Bronchial epithelial cell (primary cell): ENCODE measurements at regions not wholly inside any gene's neighbourhood (a gene's known extent, or its start where the extent isn't known, plus 50 kb on each side); places are given as distances from the start of the nearest gene placed in this dataset.

Source experiments
- DNase-seq: peaks from one replicate; pipeline ENCODE4 v3.0.0-alpha.2; 2010; ENCODE audit warnings: low read depth
- FAIRE-seq: peaks from 2 replicates; lab custom pipeline; 2011; peaks lifted over from hg19 to GRCh38; lab: Jason Lieb, UNC
- H3K27me3 ChIP-seq: 2 replicates; pipeline ENCODE4 v1.5.1; 2011; ENCODE audit warnings: low read length; ENCODE audit not compliant: control insufficient read depth, insufficient read depth
- H3K36me3 ChIP-seq: 2 replicates; pipeline ENCODE4 v1.5.1; 2011; ENCODE audit warnings: low read length; ENCODE audit not compliant: control insufficient read depth, insufficient read depth
- H3K4me3 ChIP-seq: 2 replicates; pipeline ENCODE4 v1.5.1; 2011; ENCODE audit warnings: mild to moderate bottlenecking, low read depth, low read length, control low read depth
- TF ChIP-seq, protein P1 (sequence below): IDR thresholded peaks from 2 replicates; pipeline ENCODE4 v1.5.1; 2011; ENCODE audit warnings: mild to moderate bottlenecking, moderate library complexity, low read length, control low read depth, inconsistent platforms; ENCODE audit not compliant: insufficient read depth, severe bottlenecking

DNA sequence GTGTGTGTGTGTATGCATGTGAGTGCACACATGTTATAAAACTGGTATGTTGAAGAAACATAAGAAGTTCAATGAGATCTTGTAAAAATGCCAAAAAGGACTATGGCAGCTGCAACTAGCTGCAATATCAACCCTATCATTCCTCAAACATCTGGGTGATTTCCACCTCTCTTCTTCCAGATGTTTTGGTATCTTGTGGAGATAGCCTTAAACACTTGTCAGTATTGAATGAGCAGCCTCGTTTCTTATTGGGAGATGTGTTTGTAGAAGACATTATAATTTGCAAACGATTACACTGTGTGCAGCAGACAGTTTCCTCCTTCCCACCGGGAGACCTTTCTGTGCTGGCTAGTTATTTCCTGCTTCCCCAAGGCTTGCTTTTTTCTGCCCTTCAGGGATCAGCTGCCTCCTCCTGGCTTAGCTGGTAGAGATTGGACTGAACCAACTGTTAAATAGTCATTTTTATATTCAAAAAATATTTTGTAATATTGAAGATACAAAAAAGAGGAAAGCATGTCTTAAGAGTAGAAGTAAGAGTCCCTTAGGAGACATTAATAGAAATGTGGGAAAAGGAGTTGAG is 168.4 kb upstream of the MPDZ start:
- FAIRE-seq = no peak
- TF ChIP-seq, protein P1, sequence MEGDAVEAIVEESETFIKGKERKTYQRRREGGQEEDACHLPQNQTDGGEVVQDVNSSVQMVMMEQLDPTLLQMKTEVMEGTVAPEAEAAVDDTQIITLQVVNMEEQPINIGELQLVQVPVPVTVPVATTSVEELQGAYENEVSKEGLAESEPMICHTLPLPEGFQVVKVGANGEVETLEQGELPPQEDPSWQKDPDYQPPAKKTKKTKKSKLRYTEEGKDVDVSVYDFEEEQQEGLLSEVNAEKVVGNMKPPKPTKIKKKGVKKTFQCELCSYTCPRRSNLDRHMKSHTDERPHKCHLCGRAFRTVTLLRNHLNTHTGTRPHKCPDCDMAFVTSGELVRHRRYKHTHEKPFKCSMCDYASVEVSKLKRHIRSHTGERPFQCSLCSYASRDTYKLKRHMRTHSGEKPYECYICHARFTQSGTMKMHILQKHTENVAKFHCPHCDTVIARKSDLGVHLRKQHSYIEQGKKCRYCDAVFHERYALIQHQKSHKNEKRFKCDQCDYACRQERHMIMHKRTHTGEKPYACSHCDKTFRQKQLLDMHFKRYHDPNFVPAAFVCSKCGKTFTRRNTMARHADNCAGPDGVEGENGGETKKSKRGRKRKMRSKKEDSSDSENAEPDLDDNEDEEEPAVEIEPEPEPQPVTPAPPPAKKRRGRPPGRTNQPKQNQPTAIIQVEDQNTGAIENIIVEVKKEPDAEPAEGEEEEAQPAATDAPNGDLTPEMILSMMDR = no peak

DNA sequence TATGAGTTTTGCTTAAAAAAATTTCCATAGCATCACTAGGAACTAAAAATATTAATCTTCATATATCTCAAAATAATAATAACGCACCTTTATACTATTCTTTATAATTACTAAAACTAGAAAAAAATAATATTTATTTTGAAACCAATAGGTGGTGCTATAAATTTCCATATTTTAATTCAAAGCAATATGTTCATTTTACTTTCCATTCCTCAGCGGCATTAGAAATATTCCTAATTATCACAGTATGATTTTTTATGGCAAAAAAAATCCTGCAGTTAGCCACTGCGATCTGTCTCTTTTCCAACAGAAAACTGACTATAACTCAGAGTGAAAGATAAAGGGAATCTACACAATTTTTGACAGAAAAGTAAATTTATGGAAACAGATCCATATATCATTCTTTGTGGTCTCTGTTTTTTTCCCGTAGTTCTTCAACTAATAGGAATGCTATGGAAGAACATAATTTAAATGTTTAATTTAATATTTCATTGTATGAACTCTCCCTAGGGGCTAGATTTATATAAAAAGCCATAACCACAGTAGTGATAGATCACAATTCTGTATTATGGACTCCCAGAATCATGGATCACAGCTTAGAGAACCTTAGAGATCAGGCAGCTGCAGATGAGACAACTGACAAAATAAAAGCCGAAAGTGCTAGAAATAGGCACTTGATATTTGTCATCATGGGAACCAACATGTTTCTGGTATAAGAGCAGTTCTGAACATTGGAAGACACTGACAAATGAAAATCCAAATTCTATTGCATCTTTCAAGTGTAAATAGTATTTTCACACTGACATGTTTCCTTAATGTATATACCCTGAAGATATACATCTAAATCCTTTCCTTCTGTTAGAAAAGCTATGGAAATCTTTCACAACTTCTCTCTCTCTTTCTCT is 167.7 kb upstream of the MPDZ start:
- Histone ChIP-seq H3K36me3 (no peaks in the 10 kb centered on the region), H3K4me3 (no peak overlapping the region), H3K27me3 (no peaks in the 10 kb centered on the region)
- TF ChIP-seq, protein P1 = no peak
- FAIRE-seq (no peak), DNase-seq (peak; percentile 8)

More for the DNA sequence above, 168.4 kb upstream of the MPDZ start:
- no peak for DNase-seq
- Histone ChIP-seq H3K36me3 (no peaks in the 10 kb centered on the region), H3K27me3 (no peaks in the 10 kb centered on the region), H3K4me3 (no peak overlapping the region)

DNA sequence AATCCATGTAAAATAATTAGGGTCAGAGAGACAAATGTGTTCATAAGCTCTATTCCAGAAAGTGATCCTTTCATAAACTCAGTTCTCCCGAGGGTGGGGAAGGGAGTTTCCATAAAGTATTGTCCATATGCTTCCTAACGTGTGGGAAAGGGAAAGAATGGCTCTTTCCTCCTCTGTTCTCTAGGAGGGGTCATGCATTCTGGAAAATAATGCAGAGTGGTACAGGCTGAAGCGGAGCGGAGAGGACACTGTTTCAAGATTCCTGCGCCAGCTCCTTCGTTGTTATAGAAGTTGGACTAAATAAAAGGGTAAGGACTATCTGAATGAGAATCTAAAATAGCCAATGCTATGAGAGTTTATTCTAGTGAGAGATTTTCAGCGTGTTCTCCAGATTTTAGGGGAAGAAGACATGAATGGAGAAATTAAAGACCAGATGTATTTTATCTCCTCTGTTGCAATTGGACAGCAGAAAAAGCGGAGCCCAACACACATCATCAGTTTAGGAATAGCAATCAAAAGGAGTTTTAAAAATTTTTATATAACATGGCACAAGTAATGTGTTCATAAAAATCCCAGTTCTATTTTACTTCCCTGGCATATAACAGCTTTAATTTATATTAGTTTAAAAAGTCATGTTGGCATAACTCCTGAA is 166.9 kb upstream of the MPDZ start:
- no peaks in the 10 kb centered on the region for H3K27me3 ChIP-seq
- DNase-seq (no peak), FAIRE-seq (no peak)
- H3K36me3 ChIP-seq = no peaks in the 10 kb centered on the region
- TF ChIP-seq, protein P1 = no peak
- no peak overlapping the region for H3K4me3 ChIP-seq

DNA sequence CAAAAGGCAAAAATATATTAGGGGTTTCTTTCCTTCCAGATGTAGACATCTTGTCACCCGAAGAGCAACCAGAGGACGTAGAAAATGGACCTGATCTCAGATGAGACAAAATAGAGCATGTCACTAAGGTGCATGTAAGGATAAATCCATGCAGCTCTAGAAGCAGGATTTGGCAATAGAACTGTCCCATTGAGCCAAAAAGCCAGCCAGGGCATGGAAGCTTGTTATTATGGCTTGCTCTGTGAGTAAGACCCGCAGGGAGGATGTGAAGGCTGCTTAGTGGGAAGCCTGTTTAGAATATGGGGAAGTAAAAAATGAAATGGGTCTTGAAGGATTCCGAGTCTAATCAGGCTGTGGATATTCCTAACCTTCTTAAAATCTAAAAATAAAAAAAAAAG is 165.6 kb upstream of the MPDZ start:
- TF ChIP-seq, protein P1 = no peak
- no peak for DNase-seq
- H3K4me3 ChIP-seq = no peak overlapping the region
- no peaks in the 10 kb centered on the region for H3K36me3 ChIP-seq
- H3K27me3 ChIP-seq = no peaks in the 10 kb centered on the region
- no peak for FAIRE-seq

DNA sequence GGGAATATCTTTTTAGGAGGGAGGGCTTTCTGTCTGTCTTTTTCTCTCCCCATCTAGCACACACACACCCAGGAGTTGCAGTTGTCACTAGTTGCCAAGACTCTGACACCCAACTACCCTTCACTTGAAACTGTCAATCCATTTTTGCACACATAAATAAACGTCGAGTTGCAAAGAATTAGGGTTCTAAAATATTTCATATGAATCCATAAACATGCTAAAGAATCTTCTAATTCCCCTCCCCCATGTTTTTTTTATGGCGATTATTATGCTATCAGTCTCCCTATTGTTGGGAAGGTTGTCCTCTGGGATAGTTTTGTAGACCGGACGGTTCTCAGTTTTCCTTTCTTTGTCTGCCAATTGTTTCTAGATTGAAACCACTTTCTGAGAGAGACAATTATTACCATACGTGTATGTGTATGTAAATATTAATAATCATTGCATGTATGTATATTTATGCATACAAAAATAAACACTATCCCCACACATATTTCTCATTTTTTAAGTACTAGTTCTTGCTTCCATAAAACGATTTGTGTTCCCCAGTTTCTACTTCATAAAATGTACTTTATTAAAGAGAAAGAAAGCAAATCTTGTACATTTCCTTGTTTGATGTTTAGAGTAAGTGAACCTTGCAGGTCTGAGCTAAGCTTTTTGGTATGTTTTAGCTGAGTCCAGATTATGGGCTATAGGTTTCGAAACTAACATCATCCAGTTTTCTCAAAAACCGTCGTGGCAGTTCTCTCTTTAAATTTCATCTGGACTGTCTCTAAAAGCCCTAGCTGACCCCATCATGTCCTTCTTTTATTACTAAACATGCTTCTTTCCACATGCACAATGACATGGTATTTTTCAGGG is 165.0 kb upstream of the MPDZ start:
- FAIRE-seq = no peak
- H3K4me3 ChIP-seq = no peak overlapping the region
- DNase-seq = no peak
- H3K36me3 ChIP-seq = no peaks in the 10 kb centered on the region
- H3K27me3 ChIP-seq = no peaks in the 10 kb centered on the region
- TF ChIP-seq, protein P1 = no peak
